GM12878 (cell line): ENCODE measurements at regions not wholly inside any gene's neighbourhood (a gene's known extent, or its start where the extent isn't known, plus 50 kb on each side); places are given as distances from the start of the nearest gene placed in this dataset.

Source experiments
- ATAC-seq: fragments of 200-7000 bp; cut with Tn5 transposase; 3 replicates; pipeline ENCODE4 v1.9.1; 2020; ENCODE audit warnings: mild to moderate bottlenecking, moderate library complexity
- BruUV-seq: library from RNA; stranded (reverse); fragments of 400-500 nt; replicated peaks from 2 replicates; lab custom pipeline; 2021; lab: Mats Ljungman, UMichigan
- CTCF ChIA-PET: fragments of 300-600 bp; sonication (Branson Sonifier 250); formaldehyde crosslinking; extraction: SDS; loops from one replicate; lab custom pipeline; 2021; ENCODE audit warnings: inconsistent platforms; lab: Yijun Ruan, JAX
- POLR2A ChIA-PET: fragments of 350-600 bp; formaldehyde crosslinking; extraction: SDS; loops from one replicate; lab custom pipeline; 2021; ENCODE audit warnings: inconsistent platforms; lab: Charles Lee
- RAD21 ChIA-PET: fragments of 300-600 bp; sonication (Branson Sonifier 250); formaldehyde crosslinking; loops from one replicate; lab custom pipeline; 2023; ENCODE audit warnings: antibody characterized with exemption; ENCODE audit not compliant: unreplicated experiment; lab: Charles Lee
- SMC1A ChIA-PET: fragments of 300-600 bp; sonication (Branson Sonifier 250); formaldehyde crosslinking; loops from one replicate; lab custom pipeline; 2023; ENCODE audit not compliant: unreplicated experiment, uncharacterized antibody; lab: Charles Lee
- DNase-seq: peaks from one replicate; pipeline ENCODE4 v3.0.0-alpha.2; 2011; ENCODE audit warnings: low read depth, low spot score
- FAIRE-seq: peaks from 3 replicates; lab custom pipeline; 2011; peaks lifted over from hg19 to GRCh38; lab: Jason Lieb, UNC
- H2AFZ ChIP-seq: 2 replicates; pipeline ENCODE4 v1.6.0; 2011; ENCODE audit warnings: low read depth, low read length, control low read depth; ENCODE audit not compliant: control insufficient read depth
- H3K27ac ChIP-seq: 2 replicates; pipeline ENCODE4 v1.5.1; 2011; ENCODE audit warnings: control low read depth; ENCODE audit not compliant: control insufficient read depth, insufficient read depth
- H3K27me3 ChIP-seq, 2 experiments: replicated peaks in 1 of 2; 2 replicates each; pipeline versions ENCODE4 v1.6.0 to v1.6.1; 2011; ENCODE audit warnings: low read length in 1 of 2; ENCODE audit not compliant: control insufficient read depth in 2 of 2, insufficient read depth in 2 of 2
- H3K36me3 ChIP-seq, 2 experiments: 2 replicates each; pipeline ENCODE4 v1.5.1; 2011; ENCODE audit warnings: low read length in 1 of 2; ENCODE audit not compliant: control insufficient read depth in 2 of 2, insufficient read depth in 2 of 2
- H3K4me1 ChIP-seq: 2 replicates; pipeline ENCODE4 v1.6.1; 2011; ENCODE audit warnings: mild to moderate bottlenecking, low read length, moderate library complexity, mixed read lengths; ENCODE audit not compliant: control insufficient read depth, insufficient read depth
- H3K4me2 ChIP-seq: 2 replicates; pipeline ENCODE4 v1.6.0; 2011; ENCODE audit warnings: control low read depth; ENCODE audit not compliant: control insufficient read depth, insufficient read depth
- H3K4me3 ChIP-seq: fragments of 200-600 bp; sonication (generic); 2 replicates; pipeline ENCODE4 v1.5.1; 2016
- H3K79me2 ChIP-seq: 2 replicates; pipeline ENCODE4 v1.6.0; 2011; ENCODE audit warnings: low read length; ENCODE audit not compliant: control insufficient read depth, insufficient read depth
- H3K9ac ChIP-seq: 2 replicates; pipeline ENCODE4 v1.8.0; 2011; ENCODE audit warnings: low read length, control low read depth, mixed read lengths; ENCODE audit not compliant: control insufficient read depth, insufficient read depth
- H3K9me3 ChIP-seq: replicated peaks from 3 replicates; pipeline ENCODE4 v1.5.1; 2011; ENCODE audit warnings: mild to moderate bottlenecking, low read length; ENCODE audit not compliant: control insufficient read depth, insufficient read depth
- H4K20me1 ChIP-seq: 2 replicates; pipeline ENCODE4 v1.6.0; 2011; ENCODE audit not compliant: control insufficient read depth, insufficient read depth
- EZH2 ChIP-seq: IDR thresholded peaks from 2 replicates; pipeline ENCODE4 v1.6.1; 2012; ENCODE audit warnings: low read depth, mild to moderate bottlenecking, control low read depth, inconsistent platforms, low read length, borderline replicate concordance; ENCODE audit not compliant: control insufficient read depth
- RAD21 ChIP-seq: IDR thresholded peaks from 2 replicates; pipeline ENCODE4 v1.6.1; 2011; ENCODE audit warnings: mild to moderate bottlenecking, low read depth, low read length, moderate library complexity; ENCODE audit not compliant: insufficient read depth
- SMC3 ChIP-seq: IDR thresholded peaks from 2 replicates; pipeline ENCODE4 v1.6.1; 2011; ENCODE audit warnings: low read length, improper control_type of control experiment, borderline replicate concordance
- ZNF384 ChIP-seq: IDR thresholded peaks from 2 replicates; pipeline ENCODE4 v1.6.1; 2012; ENCODE audit warnings: low read depth, mild to moderate bottlenecking, low read length, improper control_type of control experiment, borderline replicate concordance
- WGBS: methylation state at CpG from one replicate; pipeline ENCODE4 v1.1.6; 2016; ENCODE audit warnings: low lambda C conversion rate; ENCODE audit not compliant: insufficient replicate concordance, insufficient coverage; ENCODE audit errors: missing lambda C conversion rate; 5-methylcytosine and 5-hydroxymethylcytosine counted together
- in situ Hi-C: fragments of 300-500 bp; cut with MboI; formaldehyde crosslinking; loops from 9 replicates; pipeline ENCODE4 v1.14.3; 2018; ENCODE audit warnings: mixed read lengths
- intact Hi-C: fragments of 100-400 bp; cut with micrococcal nuclease; formaldehyde crosslinking; loops from one replicate; pipeline ENCODE4 v1.14.2; 2022; ENCODE audit not compliant: unreplicated experiment
- TF ChIP-seq, protein P1 (sequence below): fragments of 450-650 bp; IDR thresholded peaks from 2 replicates; pipeline ENCODE4 v1.6.1; 2018; ENCODE audit warnings: mild to moderate bottlenecking, low read depth, moderate library complexity; ENCODE audit not compliant: partially characterized antibody

DNA sequence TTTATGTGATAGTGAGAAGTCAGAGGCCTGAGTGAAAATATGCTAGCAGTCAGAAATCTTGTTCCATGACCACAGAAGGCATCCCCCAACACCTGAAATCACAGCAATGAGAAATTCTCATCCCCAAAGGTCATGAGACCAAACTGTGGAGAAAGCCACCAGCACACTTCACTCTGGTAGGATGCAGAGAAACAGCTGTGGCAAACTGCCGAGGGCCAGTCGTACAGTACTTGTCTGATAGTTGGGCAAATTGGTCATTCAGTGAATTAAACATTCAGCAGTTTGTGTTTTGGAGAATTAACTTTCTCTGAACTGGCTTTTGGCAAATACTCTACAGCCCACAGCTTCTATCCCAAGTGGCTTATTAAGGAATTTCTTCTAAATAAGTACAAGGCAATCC, 117.2 kb downstream of the TSN start (continued):
- TF ChIP-seq, protein P1, sequence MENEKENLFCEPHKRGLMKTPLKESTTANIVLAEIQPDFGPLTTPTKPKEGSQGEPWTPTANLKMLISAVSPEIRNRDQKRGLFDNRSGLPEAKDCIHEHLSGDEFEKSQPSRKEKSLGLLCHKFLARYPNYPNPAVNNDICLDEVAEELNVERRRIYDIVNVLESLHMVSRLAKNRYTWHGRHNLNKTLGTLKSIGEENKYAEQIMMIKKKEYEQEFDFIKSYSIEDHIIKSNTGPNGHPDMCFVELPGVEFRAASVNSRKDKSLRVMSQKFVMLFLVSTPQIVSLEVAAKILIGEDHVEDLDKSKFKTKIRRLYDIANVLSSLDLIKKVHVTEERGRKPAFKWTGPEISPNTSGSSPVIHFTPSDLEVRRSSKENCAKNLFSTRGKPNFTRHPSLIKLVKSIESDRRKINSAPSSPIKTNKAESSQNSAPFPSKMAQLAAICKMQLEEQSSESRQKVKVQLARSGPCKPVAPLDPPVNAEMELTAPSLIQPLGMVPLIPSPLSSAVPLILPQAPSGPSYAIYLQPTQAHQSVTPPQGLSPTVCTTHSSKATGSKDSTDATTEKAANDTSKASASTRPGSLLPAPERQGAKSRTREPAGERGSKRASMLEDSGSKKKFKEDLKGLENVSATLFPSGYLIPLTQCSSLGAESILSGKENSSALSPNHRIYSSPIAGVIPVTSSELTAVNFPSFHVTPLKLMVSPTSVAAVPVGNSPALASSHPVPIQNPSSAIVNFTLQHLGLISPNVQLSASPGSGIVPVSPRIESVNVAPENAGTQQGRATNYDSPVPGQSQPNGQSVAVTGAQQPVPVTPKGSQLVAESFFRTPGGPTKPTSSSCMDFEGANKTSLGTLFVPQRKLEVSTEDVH: no peak

DNA sequence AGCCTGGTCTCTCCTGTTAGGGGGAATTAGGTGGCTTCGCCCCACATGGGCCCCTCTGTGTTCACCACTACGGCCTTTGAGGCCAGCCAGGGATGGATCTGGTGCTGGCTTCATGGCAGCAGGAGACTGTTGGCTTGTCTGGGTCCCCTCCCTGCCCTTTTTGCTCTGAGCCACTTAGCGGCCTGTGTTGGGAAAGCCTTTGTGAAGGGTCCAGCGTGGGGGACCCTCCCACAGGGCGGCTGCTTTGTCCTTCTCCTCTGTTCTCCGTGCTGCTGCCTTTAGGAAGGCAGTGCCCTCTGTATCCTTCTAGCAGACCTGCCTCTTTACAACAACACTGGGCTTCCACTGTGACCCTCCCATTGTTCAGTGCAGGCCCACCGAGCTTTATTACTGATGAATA, 118.4 kb downstream of the TSN start:
- ChIA-PET POLR2A (no interaction called here), CTCF (no interaction called here), SMC1A (no interaction called here), RAD21 (no interaction called here)
- Histone ChIP-seq H3K4me1 (no peaks in the 10 kb centered on the region), H3K27me3 (no peaks in the 10 kb centered on the region; a peak in 1 of 4 replicates), H2AFZ (no peak overlapping the region), H4K20me1 (no peaks in the 10 kb centered on the region), H3K36me3 (no peaks in the 10 kb centered on the region), H3K9ac (no peak overlapping the region), H3K4me2 (no peak overlapping the region), H3K4me3 (no peak overlapping the region), H3K9me3 (no peaks in the 10 kb centered on the region), H3K79me2 (no peaks in the 10 kb centered on the region), H3K27ac (no peak overlapping the region)
- WGBS: 11% methylated on average over 7 of the region's 7 CpGs
- DNase-seq: no peak
- FAIRE-seq: no peak
- intact Hi-C loops (no loop called here), in situ Hi-C loops (no loop called here)
- BruUV-seq: no TSS peak
- ATAC-seq: no peak
- TF ChIP-seq EZH2 (no peak), RAD21 (no peak), SMC3 (no peak), ZNF384 (no peak)
